ENCODE measurements at regions not wholly inside any gene's neighbourhood (a gene's known extent, or its start where the extent isn't known, plus 50 kb on each side); places are given as distances from the start of the nearest gene placed in this dataset.

DNA sequence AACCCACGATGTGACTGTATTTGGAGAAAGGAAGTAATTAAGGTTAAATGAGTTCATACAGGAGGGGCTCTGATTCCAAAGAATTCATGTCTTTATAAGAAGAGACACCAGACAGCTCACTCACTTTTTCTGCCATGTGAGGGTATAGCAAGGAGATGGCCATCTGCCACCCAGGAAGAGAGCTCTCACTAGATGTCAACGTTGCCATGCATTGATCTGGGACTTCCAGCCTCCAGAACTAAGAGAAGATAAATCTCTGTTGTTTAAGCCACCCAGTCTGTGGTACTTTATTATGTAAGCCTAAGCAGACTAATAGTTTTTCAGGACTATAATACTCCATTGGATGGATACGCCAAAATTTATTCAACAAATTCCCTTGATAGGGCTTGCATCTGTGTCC, 89.8 kb upstream of the RAD23B start:
- TF ChIP-seq, protein P1, sequence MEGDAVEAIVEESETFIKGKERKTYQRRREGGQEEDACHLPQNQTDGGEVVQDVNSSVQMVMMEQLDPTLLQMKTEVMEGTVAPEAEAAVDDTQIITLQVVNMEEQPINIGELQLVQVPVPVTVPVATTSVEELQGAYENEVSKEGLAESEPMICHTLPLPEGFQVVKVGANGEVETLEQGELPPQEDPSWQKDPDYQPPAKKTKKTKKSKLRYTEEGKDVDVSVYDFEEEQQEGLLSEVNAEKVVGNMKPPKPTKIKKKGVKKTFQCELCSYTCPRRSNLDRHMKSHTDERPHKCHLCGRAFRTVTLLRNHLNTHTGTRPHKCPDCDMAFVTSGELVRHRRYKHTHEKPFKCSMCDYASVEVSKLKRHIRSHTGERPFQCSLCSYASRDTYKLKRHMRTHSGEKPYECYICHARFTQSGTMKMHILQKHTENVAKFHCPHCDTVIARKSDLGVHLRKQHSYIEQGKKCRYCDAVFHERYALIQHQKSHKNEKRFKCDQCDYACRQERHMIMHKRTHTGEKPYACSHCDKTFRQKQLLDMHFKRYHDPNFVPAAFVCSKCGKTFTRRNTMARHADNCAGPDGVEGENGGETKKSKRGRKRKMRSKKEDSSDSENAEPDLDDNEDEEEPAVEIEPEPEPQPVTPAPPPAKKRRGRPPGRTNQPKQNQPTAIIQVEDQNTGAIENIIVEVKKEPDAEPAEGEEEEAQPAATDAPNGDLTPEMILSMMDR (IDR thresholded peaks at IDR 0.05), result no peak
- TF ChIP-seq POLR2A (IDR thresholded peaks at IDR 0.05), result no peak
